ENCODE measurements at regions not wholly inside any gene's neighbourhood (a gene's known extent, or its start where the extent isn't known, plus 50 kb on each side); places are given as distances from the start of the nearest gene placed in this dataset.

GRCh38 chr11:128179512-128179911 is 407.8 kb downstream of the ETS1 start:
- TF ChIP-seq CTCF (IDR thresholded peaks at IDR 0.05), result no peak
- TF ChIP-seq RCOR1 (IDR thresholded peaks at IDR 0.05; ENCODE audit: low read length), result 0 out of 2 replicates have a peak, but pooled peaks have one; percentile 60
- TF ChIP-seq NRF1 (IDR thresholded peaks at IDR 0.05; ENCODE audit: low read depth, low read length), result no peak
- TF ChIP-seq REST (IDR thresholded peaks at IDR 0.05; ENCODE audit: low read depth, low read length), result no peak
- no peak for TF ChIP-seq MAX (IDR thresholded peaks at IDR 0.05; ENCODE audit: low read depth)
- TF ChIP-seq MXI1 (IDR thresholded peaks at IDR 0.05; ENCODE audit: low read depth, low read length), result no peak
- no peak for TF ChIP-seq USF1 (IDR thresholded peaks at IDR 0.05; ENCODE audit: borderline replicate concordance, low read depth)
- TF ChIP-seq PBX3 (IDR thresholded peaks at IDR 0.05), result no peak
- no peak for TF ChIP-seq POLR2AphosphoS5 (IDR thresholded peaks at IDR 0.05; ENCODE audit: low read depth, low read length)
- TF ChIP-seq EZH2phosphoT487 (IDR thresholded peaks at IDR 0.05; ENCODE audit: borderline replicate concordance, low read depth), result no peak
- no peak for TF ChIP-seq RFX5 (IDR thresholded peaks at IDR 0.05; ENCODE audit: low read length)

Data from SK-N-SH (cell line).